Glomerular visceral epithelial cell (primary cell): ENCODE measurements at regions not wholly inside any gene's neighbourhood (a gene's known extent, or its start where the extent isn't known, plus 50 kb on each side); places are given as distances from the start of the nearest gene placed in this dataset.
A peak's percentile ranks its signal among the peaks of the same experiment; 100 is the strongest.
"Not testable (repeated sequence)": the region's sequence is repeated elsewhere in the genome, so short reads cannot be mapped to it uniquely, and the experiment has no call there.

Source experiments
- DNase-seq: peaks from one replicate; pipeline ENCODE4 v3.0.0-alpha.2; 2016; ENCODE audit errors: extremely low spot score

DNA sequence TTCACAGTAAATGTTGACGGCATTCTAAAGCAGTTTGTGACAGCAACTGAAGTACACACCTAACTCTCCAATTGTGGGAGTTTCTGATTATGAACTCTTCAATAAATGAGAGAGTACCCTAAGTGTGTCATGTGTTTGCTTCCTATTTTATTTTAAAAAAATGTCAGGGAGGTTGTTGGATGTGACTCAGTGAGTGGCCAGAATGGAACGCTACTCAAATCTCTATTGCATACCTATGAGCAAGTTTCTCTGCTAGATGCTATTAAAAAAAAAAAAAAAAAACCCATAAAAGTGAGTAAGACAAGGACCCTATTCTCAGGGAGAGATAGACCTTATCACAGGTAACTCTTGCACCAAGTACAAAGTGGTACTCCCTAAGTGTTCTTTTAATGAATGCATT is 256.6 kb downstream of the BTG1 start:
- DNase-seq = no peak

DNA sequence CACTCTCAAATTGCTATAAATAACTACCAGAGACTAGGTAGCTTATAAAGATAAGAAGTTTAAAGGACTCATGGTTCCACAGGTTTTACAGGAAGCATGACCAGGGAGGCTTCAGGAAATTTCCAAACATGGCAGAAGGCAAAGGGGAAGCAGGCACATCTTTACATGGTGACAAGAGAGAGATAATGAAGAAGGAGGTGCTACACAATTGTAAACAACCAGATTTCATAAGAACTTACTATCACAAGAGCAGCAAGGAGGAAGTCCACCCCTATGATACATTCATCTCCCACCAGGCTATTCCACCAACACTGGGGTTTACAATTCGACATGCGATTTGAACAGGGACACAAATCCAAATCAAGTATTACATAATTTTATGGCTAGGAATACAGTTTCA is 257.7 kb downstream of the BTG1 start:
- no peak for DNase-seq

DNA sequence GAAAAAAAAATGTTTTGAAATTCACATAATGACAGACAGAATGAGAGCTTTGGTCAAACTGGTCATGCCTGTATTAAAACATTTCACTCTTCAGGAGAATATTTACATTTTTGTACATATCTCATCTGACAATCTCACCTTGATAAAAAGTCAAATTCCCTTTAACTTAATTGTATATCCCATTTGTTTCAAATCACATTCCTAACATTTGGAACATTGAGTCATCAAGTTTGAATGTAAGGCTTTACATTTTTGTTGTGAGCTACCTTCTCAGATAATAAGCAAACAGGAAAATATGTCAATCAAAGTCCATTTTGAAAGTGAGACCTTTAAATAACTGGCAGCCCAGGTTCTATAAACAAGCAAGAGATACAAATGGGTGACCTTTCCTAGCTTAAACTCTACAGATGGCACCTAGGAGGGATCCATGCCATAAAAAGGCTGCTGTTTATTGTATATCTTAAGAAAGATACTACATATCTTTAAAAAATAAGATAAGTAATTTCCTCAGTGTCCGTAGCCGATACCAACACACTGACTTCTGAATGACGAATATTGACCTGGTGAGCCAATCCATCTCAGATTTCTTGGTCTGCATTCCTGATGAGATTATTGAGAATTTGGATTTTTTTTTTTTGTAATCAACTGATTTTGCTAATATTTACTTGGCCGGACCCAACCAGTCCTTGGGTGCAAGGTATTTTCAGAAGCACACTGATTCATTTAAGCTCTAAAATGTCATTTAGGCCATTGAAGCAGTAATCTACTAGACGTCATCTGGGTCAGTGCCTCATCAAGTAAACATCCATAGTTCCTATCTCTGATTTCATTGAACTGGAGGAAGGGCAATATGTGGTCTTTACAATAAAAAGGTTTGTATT is 259.6 kb downstream of the BTG1 start:
- no peak for DNase-seq

DNA sequence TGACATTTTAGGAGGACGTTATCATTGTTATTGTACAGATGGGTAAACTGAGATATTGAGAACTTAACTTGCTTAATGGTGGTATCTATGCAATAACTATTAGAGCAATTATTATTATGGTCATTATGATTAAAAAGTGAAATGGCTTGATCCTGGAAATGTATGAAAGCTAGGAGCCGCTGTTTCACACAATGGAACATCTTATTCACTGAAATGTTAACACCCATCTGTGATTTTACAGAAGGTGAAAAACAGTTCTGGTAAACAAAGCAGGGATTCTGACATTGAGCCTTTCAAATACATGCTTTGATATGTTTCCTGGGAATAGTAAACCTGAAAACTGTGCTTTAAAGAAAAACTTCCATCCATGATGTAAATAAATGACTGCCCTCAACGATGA is 261.4 kb downstream of the BTG1 start:
- no peak for DNase-seq

DNA sequence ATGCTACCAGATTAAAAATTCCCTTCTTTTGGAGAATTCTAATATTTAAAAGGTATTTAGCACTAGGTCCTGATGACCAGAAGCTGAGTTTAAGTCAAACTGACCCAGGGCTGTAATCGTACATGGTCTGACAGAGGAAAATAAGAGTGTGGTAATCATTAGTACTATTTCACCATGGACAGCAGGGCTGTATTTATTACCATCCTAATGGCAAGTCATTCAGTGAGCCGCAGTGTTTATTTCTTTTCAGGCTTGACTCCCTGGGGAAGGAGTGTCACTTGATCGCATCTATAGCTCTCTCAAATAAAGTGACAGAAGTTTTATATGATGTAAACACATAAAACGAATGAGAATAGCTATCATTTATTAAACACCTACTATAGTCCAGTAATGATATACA is 261.8 kb downstream of the BTG1 start:
- DNase-seq = no peak

DNA sequence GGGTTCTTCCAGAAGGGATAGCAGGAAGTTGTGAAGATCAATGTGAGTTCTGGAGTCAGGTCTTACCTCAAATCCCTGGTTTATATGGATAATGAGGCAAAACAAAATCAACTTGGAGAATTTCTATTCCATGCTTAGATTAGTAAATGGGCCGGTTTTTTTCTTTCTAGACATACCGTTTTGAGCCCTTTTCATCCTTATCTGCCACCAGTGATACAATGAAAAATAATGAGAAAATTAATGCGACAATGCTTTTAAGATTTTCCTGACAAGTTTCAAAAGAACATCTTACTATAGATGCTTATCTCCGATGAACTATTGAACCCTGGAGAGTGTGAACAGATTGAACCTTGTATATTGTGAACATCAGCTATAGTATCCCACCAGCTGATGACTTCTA is 262.7 kb downstream of the BTG1 start:
- DNase-seq = no peak

DNA sequence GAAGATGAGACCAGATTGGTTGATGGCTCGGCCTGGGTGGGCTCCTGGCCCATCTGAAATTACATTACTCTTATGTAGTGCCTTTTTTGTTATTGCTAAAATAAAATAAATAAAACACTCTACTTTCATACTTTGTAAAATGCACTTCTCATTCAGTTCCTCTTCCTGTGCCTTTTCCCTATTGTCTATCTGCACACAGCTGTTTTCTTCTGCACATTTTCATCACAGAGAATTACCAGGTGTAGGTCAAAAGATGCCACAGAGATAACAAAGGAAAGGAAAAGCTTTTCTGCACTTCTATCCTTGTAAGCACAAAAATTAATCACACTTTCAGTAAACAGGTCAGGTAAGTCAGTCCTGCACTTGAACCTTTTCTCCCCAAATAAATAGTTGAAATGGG is 265.1 kb downstream of the BTG1 start:
- DNase-seq = no peak

DNA sequence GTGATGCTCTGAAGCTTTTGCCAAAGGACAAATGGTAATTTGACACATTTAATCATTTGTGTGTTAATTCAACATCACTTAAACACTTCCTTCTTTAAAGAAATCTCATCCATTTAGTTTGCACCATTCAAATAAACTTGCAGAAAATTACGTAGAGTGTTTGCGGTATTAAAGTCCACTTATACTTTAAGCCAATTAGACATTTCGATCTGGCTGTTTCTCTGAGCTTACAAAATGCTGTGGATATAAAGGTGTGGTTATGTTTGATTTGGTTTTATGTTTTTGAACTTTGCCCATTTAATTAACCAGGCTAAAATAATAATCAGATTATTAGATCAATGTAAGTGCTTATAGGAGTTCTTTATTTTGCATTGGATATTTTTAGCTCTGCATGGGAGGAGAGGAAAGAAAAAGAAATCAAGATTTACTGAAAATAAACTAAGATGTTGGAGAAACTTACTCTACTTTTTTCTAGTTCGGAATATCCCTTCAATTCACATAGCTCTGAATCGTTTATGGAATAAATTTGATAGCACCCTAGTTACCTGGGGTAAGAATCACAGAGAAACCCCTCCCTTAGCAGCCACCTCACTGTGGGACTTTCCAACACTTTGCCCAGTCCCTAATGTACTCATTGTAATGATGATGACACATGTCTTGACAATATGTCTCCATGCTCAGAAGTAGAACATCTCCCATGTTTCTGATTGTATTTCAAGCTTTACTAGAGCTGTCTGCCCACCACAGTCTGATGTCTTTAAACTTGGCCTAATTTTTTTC is 268.0 kb downstream of the BTG1 start:
- no peak for DNase-seq

DNA sequence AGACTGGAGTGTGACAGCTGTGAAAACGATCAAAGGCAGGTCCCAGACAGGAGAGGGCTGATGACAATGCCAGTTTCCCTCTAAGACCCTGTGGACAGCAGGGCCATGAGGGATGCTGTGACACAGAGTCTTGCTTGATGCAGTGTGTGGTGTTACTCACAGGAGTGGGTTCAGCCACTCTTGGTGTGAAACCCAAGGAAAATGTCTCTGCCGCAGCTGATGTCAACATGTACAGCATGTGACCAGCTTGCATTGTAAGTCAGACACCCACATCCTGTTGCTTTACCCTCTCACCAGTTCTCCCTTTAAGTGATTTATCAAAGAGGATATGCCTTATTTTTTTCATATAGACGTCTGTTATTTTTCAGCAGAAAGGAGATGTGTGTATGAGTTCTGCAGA is 268.6 kb downstream of the BTG1 start:
- DNase-seq = peak; percentile 1

DNA sequence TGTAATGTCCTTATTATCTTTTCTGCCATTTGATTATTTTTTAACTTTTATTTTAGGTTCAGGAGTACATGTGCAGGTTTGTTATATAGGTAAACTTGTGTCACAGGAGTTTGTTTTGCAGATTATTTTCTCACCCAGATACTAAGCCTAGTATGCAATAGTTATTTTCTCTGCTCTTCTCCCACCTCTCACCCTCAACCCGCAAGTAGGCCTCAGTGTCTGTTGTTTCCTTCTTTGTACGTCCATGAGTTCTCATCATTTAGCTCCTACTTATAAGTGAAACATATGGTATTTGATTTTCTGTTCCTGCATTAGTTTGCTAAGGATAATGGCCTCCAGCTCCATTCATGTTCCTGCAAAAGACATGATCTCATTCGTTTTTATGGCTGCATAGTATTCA is 270.0 kb downstream of the BTG1 start:
- not testable (repeated sequence) for DNase-seq

DNA sequence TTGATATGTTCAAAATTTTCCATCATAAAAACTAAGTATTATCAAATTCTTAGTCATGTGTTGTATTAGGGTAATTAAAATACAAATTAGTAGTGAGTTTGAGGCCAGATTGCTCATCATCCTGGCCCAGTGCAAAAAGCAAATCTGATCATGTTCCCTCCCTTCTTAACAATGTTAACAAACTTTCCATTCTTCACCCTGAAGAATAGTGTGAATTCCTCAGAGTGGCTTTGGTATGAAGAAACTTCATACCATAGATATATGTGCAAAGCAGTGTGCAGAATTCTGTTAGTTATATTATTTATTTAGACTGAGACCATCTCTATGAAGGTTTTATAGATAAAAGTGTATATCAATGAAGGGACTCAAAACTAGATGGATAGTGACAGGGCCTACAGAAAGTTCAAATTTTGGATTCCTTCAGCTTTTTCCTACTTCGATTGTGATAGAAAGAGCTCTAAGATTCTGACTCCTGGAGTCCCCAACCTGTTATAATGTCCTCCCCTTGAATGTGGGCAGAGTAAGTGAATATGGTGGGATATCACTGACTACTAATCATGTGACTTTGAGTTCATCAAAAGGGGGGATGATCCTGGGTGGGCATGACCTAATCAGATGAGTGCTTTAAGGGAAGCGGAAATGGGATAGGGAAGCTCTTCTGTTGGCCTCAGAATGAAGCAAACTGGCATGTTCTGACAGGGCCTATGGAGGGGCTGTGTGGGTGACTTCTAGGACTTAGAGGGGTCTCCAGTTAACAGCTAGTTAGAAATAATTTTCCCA is 271.4 kb downstream of the BTG1 start:
- DNase-seq = no peak

DNA sequence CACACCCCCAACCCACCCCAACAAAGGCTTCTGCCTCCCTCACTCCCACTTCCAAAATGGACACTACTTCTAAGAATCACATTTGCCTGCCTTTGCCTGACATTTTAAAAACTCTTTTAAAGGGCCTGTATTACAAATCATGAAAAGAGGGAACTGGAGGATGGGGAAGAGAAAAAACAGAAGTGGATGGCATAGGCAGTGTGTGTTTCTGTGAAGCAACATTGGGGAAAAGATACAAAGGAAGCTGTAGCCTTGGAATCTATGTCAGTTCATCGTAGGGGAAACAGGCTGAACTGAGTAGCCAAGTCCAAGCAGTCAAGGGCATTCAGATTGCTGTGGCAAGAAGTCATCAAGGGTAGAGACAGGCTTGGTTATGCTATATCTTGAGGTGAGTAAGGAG is 273.9 kb downstream of the BTG1 start:
- no peak for DNase-seq

DNA sequence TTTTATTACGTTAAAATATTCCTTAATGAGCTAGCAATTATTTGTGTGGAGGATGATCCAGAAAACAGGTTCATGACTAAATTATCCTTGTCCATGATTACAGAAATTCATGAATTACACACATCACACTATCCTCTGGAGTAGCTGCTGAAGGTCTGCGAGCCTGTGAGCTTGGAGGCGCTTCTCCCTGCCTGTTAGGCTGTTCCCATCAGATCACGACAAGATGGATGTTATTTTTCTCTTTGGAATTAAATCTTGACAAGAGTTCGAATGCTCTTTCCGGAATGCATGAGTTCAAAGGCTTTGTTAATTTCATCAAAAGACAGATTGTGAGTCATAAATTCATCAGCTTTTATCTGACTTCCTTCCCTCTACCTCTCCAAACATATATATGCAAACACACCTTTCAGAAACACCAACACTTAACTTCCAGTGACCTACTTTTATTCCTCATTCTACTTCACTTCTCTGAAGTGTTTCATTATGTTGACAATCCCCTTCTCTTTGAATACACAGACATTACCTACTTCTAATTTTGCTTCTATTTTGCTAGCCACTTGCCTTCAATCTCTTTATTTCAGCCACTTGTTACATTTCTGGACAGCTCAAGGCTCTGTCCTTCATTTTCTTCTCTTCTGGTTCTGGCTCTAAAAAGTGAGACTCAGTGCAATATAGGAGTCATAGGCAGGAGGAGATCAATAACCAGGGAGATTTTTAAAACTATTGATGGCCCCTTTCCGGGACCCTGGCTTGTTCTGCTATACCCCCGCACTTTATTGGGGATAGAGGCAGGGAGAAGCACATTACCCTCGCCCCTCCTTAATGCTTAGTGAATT is 274.6 kb downstream of the BTG1 start:
- DNase-seq = no peak

DNA sequence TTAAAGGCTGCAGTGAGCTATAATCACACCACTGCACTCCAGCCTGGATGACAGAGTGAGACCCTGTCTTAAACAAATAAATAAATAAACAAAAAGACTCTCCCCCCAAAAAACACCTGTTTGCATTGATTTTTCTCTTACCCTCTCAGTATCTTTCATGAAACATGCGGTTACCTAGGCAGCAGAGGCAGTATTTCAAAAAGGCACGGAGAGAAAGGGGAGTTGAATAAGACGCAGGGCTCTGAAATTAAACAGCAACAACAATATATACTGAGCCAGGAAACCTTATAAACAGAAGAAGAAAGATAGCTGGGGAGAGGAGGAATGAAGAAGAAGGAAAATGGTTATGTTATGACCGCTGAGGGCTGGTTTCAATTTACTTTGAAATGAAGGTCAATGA is 277.6 kb downstream of the BTG1 start:
- DNase-seq = no peak

DNA sequence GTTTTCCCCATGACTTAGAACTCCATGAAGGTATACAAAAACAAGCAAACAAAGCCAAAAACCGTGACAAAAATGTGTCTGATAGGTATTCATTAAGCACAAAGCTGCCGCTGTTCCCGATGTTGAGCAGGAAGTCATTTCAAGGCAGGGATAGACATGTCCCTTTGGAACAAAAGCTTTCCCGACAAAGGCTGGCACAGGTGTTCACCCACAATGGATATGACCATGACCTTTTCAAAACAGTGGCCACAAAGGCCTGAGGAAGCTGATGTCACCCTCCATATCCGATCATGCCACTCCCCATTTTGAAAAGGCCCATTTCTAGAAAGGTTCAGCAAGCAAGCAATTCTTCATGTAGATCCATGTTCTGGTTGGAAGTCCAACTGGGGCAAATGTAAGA is 279.1 kb downstream of the BTG1 start:
- DNase-seq = no peak

DNA sequence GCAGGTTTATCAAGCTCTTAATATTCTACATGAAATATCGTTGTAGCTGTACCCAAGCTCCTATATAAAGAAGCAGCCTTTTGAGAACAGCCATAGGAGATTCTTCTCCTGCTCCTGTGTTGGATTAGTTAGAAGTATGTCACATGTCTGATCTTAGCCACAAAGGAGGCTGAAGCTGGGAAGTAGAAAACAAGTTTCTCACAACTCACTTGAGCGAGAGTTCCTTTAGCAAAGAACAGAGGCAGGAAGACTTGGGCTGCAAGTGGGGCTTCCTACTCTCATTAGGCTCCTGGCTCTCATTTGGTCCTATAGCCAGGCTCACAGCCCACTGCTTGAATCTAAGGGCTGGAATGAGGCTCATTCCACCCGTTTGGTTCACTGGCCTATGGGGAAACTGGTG is 281.9 kb downstream of the BTG1 start:
- no peak for DNase-seq

DNA sequence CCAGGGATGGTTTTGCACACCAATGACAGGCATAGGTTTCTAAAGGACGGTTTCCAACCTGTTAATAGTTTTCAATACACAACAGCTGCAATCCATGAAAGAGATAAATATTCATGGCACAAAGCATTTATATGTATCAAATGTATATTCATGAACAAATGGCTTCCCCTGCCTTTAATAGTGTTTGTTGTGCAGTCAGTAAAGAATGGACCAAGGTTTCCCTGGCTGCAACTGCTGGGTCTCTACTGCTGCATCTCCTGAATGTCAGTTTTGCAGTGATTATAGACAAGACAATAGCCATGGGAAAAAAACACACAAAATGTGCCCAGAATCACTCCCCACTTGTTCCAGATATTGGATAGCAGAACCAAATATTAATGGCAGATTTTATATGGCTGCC is 284.1 kb downstream of the BTG1 start:
- DNase-seq = no peak

DNA sequence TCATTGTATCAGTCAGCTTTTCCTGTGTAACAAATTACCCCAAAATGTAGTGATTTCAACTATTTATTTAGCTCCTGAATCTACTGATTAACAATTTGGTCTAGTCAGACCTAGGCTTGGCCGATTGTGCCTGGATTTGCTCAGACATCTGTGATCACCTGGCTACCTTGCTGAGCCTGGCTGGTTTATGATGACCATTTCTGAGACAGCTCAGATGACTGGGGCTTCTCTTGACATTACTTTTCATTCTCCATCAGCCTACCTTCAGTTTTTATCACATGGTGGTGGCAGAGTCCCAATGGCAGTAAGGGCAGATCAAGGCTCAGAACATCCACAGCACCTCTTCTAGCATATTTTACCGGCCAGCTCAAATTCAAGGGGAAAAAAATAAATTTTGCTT is 286.3 kb downstream of the BTG1 start:
- no peak for DNase-seq

DNA sequence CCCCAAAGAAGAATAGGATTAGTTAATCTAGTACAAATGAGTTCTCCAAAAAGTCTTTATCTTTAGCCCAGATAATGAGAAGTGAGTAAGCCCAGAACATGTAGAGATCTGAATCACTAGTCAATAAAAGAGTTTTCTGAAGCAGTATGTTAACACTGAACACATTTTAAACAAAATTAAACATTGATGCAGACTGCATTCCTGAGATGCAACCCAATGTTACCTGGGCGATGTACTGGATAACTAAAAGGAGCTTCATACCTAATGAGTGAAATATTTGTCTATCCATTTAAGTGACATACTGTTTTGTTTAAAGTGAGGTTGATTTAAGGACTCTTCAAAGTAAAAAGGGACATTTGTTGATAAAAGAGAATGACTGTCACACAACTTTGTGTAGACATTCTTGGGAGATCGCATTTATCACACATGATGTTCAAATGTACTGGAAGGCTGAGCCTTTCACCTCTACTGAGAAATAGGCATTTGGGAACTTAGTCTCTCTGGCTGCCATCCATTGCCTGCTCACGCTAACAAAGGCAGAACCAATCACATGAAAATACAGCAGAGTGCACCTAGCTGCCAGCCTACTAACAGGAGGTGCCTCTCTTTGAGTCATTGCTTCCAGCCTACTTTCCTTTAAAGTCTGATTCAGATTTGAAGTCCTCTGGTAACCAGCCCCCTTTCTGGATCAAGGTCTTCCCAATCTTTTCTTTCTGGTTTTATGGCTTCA is 287.7 kb downstream of the BTG1 start:
- DNase-seq = no peak

DNA sequence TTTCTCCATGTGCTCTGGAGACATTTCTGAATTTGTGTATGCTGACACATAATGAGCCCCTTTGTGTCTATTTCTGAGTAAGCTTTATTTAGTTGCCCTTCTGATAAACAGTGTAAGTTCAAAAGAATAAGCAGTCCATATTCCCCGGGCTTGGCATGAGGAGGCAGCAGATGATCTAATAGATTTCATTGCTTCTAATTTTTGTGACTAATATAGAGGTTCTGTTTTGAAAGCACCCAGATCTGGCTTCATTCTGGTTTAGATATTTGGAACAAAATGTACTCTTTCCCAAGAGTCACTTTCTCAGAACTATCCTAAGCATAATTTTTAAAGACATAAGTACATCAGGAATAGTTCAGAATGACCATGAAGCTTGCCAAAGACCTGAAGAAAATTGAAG is 290.9 kb downstream of the BTG1 start:
- no peak for DNase-seq
